D721Med (cell line): ENCODE measurements at regions not wholly inside any gene's neighbourhood (a gene's known extent, or its start where the extent isn't known, plus 50 kb on each side); places are given as distances from the start of the nearest gene placed in this dataset.

Experiments used
- DNase-seq: peaks from one replicate; pipeline ENCODE4 v3.0.0; 2011; ENCODE audit warnings: low spot score; ENCODE audit not compliant: insufficient read length
- FAIRE-seq: peaks from 2 replicates; lab custom pipeline; 2011; peaks lifted over from hg19 to GRCh38; lab: Jason Lieb, UNC
- TF ChIP-seq, protein P1 (sequence below): IDR thresholded peaks from 2 replicates; pipeline ENCODE4 v1.5.1; 2012; ENCODE audit warnings: mild to moderate bottlenecking, control low read depth; ENCODE audit not compliant: insufficient read depth; ENCODE audit errors: missing control alignments

GRCh38 chr9:13779106-13779505 is 499.6 kb upstream of the MPDZ start:
- no peak for FAIRE-seq
- no peak for DNase-seq
- TF ChIP-seq, protein P1, sequence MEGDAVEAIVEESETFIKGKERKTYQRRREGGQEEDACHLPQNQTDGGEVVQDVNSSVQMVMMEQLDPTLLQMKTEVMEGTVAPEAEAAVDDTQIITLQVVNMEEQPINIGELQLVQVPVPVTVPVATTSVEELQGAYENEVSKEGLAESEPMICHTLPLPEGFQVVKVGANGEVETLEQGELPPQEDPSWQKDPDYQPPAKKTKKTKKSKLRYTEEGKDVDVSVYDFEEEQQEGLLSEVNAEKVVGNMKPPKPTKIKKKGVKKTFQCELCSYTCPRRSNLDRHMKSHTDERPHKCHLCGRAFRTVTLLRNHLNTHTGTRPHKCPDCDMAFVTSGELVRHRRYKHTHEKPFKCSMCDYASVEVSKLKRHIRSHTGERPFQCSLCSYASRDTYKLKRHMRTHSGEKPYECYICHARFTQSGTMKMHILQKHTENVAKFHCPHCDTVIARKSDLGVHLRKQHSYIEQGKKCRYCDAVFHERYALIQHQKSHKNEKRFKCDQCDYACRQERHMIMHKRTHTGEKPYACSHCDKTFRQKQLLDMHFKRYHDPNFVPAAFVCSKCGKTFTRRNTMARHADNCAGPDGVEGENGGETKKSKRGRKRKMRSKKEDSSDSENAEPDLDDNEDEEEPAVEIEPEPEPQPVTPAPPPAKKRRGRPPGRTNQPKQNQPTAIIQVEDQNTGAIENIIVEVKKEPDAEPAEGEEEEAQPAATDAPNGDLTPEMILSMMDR = no peak

GRCh38 chr9:13778631-13779030 is 499.1 kb upstream of the MPDZ start:
- FAIRE-seq = no peak
- no peak for DNase-seq
- TF ChIP-seq, protein P1 = no peak

DNA sequence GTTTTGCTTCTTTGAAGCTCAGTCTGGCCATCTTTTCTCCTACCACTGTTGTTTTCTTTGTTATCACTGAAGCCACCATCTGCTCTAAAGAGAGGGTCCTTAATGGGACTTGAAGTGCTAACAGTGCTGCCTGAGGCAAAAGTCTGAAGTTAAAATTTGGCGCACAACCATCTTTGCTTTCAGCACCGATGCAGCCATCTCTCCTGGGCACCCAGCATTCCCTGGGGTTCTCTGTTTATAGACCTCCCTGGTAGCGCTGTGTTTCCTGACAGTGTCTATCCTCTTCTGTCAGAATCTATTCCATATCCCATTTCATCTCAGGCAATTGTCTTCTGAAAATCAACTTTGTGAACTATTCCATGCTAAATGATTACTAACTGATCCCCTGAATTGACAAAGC is 491.5 kb upstream of the MPDZ start:
- TF ChIP-seq, protein P1 = no peak
- FAIRE-seq (no peak), DNase-seq (no peak)

GRCh38 chr9:13769641-13770040 is 490.1 kb upstream of the MPDZ start:
- FAIRE-seq = no peak
- TF ChIP-seq, protein P1 = no peak

GRCh38 chr9:13769006-13769405 is 489.5 kb upstream of the MPDZ start:
- TF ChIP-seq, protein P1 = no peak
- DNase-seq (no peak), FAIRE-seq (no peak)

More at GRCh38 chr9:13769641-13770040, 490.1 kb upstream of the MPDZ start:
- no peak for DNase-seq

- no peak for FAIRE-seq
- TF ChIP-seq, protein P1 = no peak
- no peak for DNase-seq
Observed at GRCh38 chr9:13762209-13762608, 482.7 kb upstream of the MPDZ start.

GRCh38 chr9:13759551-13759950 is 480.1 kb upstream of the MPDZ start:
- no peak for FAIRE-seq

More at GRCh38 chr9:13759551-13759950, 480.1 kb upstream of the MPDZ start:
- DNase-seq = no peak
- TF ChIP-seq, protein P1 = no peak
